Mesodermal cell (in vitro differentiated cells): ENCODE measurements at regions not wholly inside any gene's neighbourhood (a gene's known extent, or its start where the extent isn't known, plus 50 kb on each side); places are given as distances from the start of the nearest gene placed in this dataset.
"Not testable (repeated sequence)": the region's sequence is repeated elsewhere in the genome, so short reads cannot be mapped to it uniquely, and the experiment has no call there.

Source experiments
- H3K27ac ChIP-seq: 2 replicates; pipeline ENCODE4 v1.7.0; 2013; ENCODE audit warnings: mild to moderate bottlenecking, low read depth, low read length, moderate library complexity; ENCODE audit not compliant: severe bottlenecking
- H3K36me3 ChIP-seq: 2 replicates; pipeline ENCODE4 v1.7.1; 2013; ENCODE audit warnings: mild to moderate bottlenecking, low read length, moderate library complexity; ENCODE audit not compliant: control insufficient read depth, insufficient read depth
- H3K4me1 ChIP-seq: one replicate; pipeline ENCODE4 v1.7.1; 2013; ENCODE audit warnings: mild to moderate bottlenecking, low read length; ENCODE audit not compliant: insufficient read depth, control insufficient read depth, poor library complexity, severe bottlenecking
- H3K4me3 ChIP-seq: 2 replicates; pipeline ENCODE4 v1.7.0; 2013; ENCODE audit warnings: low read length, control low read depth, mild to moderate bottlenecking; ENCODE audit not compliant: insufficient read depth, poor library complexity, severe bottlenecking; ENCODE audit errors: extremely low read depth
- H3K9me3 ChIP-seq: 2 replicates; pipeline ENCODE4 v1.7.1; 2013; ENCODE audit warnings: mild to moderate bottlenecking, low read length, moderate library complexity; ENCODE audit not compliant: control insufficient read depth
- WGBS, 2 experiments: methylation state at CpG; one replicate each; pipeline ENCODE4 v1.1.5; 2013; ENCODE audit warnings: missing lambda C conversion rate in 2 of 2; ENCODE audit not compliant: insufficient coverage in 2 of 2; 5-methylcytosine and 5-hydroxymethylcytosine counted together

GRCh38 chr3:157902680-157903079, 203.5 kb downstream of the SHOX2 start:
- H3K4me3 ChIP-seq, H3K36me3 ChIP-seq, H3K9me3 ChIP-seq, H3K4me1 ChIP-seq, H3K27ac ChIP-seq: not testable (repeated sequence)
- no CpG with 5 or more reads among the region's 4 CpGs for WGBS, 2 experiments

- Histone ChIP-seq H3K9me3 (no peaks in the 10 kb centered on the region), H3K36me3 (no peaks in the 10 kb centered on the region), H3K4me1 (no peaks in the 10 kb centered on the region), H3K4me3 (no peak overlapping the region), H3K27ac (no peak overlapping the region)
- WGBS, 2 experiments, result no CpG with 5 or more reads among the region's 1 CpG
These were observed 218.2 kb downstream of the SHOX2 start for GRCh38 chr3:157888040-157888439.

- no peaks in the 10 kb centered on the region for H3K9me3 ChIP-seq
- H3K27ac ChIP-seq, result no peak overlapping the region
- H3K4me3 ChIP-seq, result no peak overlapping the region
- no CpG with 5 or more reads among the region's 2 CpGs for WGBS, 2 experiments
- H3K4me1 ChIP-seq, result no peaks in the 10 kb centered on the region
- H3K36me3 ChIP-seq, result no peaks in the 10 kb centered on the region
These were observed 229.7 kb downstream of the SHOX2 start for GRCh38 chr3:157876556-157876955.

GRCh38 chr3:157872902-157873301, 233.3 kb downstream of the SHOX2 start:
- Histone ChIP-seq H3K4me1 (no peaks in the 10 kb centered on the region), H3K36me3 (no peaks in the 10 kb centered on the region), H3K4me3 (no peak overlapping the region), H3K9me3 (no peaks in the 10 kb centered on the region), H3K27ac (no peak overlapping the region)
- WGBS, 2 experiments, result 100% methylated on average over 1 of the region's 1 CpG; no CpG with 5 or more reads in 1 of the 2 experiments

GRCh38 chr3:157871838-157872460, 234.3 kb downstream of the SHOX2 start:
- Histone ChIP-seq H3K9me3 (no peaks in the 10 kb centered on the region), H3K4me1 (no peaks in the 10 kb centered on the region), H3K4me3 (no peak overlapping the region), H3K27ac (no peak overlapping the region), H3K36me3 (no peaks in the 10 kb centered on the region)
- WGBS, 2 experiments, result 80% methylated on average over 2 of the region's 3 CpGs; no CpG with 5 or more reads in 1 of the 2 experiments

- WGBS, 2 experiments, result 86% methylated on average over 1 of the region's 7 CpGs; no CpG with 5 or more reads in 1 of the 2 experiments
- no peaks in the 10 kb centered on the region for H3K4me1 ChIP-seq
- H3K27ac ChIP-seq, result no peak overlapping the region
- no peaks in the 10 kb centered on the region for H3K9me3 ChIP-seq
- H3K4me3 ChIP-seq, result no peak overlapping the region
- no peaks in the 10 kb centered on the region for H3K36me3 ChIP-seq
These were observed 235.0 kb downstream of the SHOX2 start for GRCh38 chr3:157871248-157871647.

- Histone ChIP-seq H3K36me3 (no peaks in the 10 kb centered on the region), H3K4me3 (no peak overlapping the region), H3K27ac (no peak overlapping the region), H3K9me3 (no peaks in the 10 kb centered on the region), H3K4me1 (no peaks in the 10 kb centered on the region)
- WGBS, 2 experiments, result 40 to 50% methylated on average over 2 of the region's 2 CpGs
These were observed 237.3 kb downstream of the SHOX2 start for GRCh38 chr3:157868946-157869345.

- Histone ChIP-seq H3K4me3 (no peak overlapping the region), H3K36me3 (no peaks in the 10 kb centered on the region), H3K9me3 (no peaks in the 10 kb centered on the region), H3K4me1 (no peaks in the 10 kb centered on the region), H3K27ac (no peak overlapping the region)
- WGBS, 2 experiments, result 79% methylated on average over 1 of the region's 1 CpG; no CpG with 5 or more reads in 1 of the 2 experiments
These were observed 238.0 kb downstream of the SHOX2 start for GRCh38 chr3:157868196-157868595.

- H3K9me3 ChIP-seq, result no peaks in the 10 kb centered on the region
- H3K4me1 ChIP-seq, result no peaks in the 10 kb centered on the region
- 48% methylated on average over 5 of the region's 9 CpGs; no CpG with 5 or more reads in 1 of the 2 experiments for WGBS, 2 experiments
- H3K36me3 ChIP-seq, result no peaks in the 10 kb centered on the region
- H3K4me3 ChIP-seq, result no peak overlapping the region
- H3K27ac ChIP-seq, result no peak overlapping the region
These were observed 240.7 kb downstream of the SHOX2 start for GRCh38 chr3:157865352-157866000.

GRCh38 chr3:157861076-157861765, 245.0 kb downstream of the SHOX2 start:
- H3K27ac ChIP-seq, result no peak overlapping the region
- H3K4me1 ChIP-seq, result no peaks in the 10 kb centered on the region
- no peaks in the 10 kb centered on the region for H3K36me3 ChIP-seq
- 60% methylated on average over 1 of the region's 4 CpGs; no CpG with 5 or more reads in 1 of the 2 experiments for WGBS, 2 experiments
- no peak overlapping the region for H3K4me3 ChIP-seq
- H3K9me3 ChIP-seq, result no peaks in the 10 kb centered on the region
